WTC11 (cell line): ENCODE measurements at regions not wholly inside any gene's neighbourhood (a gene's known extent, or its start where the extent isn't known, plus 50 kb on each side); places are given as distances from the start of the nearest gene placed in this dataset.

ENCODE experiments used
- ATAC-seq: fragments of 200-7000 bp; cut with Tn5 transposase; 2 replicates; pipeline ENCODE4 v1.10.0; 2021; ENCODE audit warnings: mild to moderate bottlenecking, moderate library complexity
- CTCF ChIA-PET: fragments of 300-600 bp; sonication (Branson Sonifier 250); formaldehyde crosslinking; loops from one replicate; lab custom pipeline; 2021; ENCODE audit warnings: antibody characterized with exemption; lab: Charles Lee
- POLR2A ChIA-PET: fragments of 350-600 bp; sonication (Branson Sonifier 250); formaldehyde crosslinking; loops from one replicate; lab custom pipeline; 2021; ENCODE audit warnings: antibody characterized with exemption; lab: Charles Lee
- DNase-seq: peaks from one replicate; pipeline ENCODE4 v3.0.0; 2021; ENCODE audit warnings: low spot score
- H3K27ac Mint-ChIP-seq: 2 replicates; pipeline ENCODE4 v1.8.0; 2021; ENCODE audit warnings: mixed read lengths
- H3K27me3 Mint-ChIP-seq: 2 replicates; pipeline ENCODE4 v1.8.0; 2021; ENCODE audit warnings: low read depth, mild to moderate bottlenecking, moderate library complexity, mixed read lengths
- H3K36me3 Mint-ChIP-seq: 2 replicates; pipeline ENCODE4 v1.8.0; 2021; ENCODE audit warnings: mixed read lengths
- H3K4me1 Mint-ChIP-seq: 2 replicates; pipeline ENCODE4 v1.8.0; 2022; ENCODE audit warnings: mixed read lengths
- H3K4me3 Mint-ChIP-seq: 2 replicates; pipeline ENCODE4 v1.8.0; 2021; ENCODE audit warnings: mild to moderate bottlenecking, moderate library complexity, mixed read lengths
- H3K9me3 Mint-ChIP-seq: 2 replicates; pipeline ENCODE4 v1.8.0; 2021; ENCODE audit warnings: mixed read lengths
- AR ChIP-seq: fragments of 250-450 bp; sonication (Bioruptor Pico); IDR thresholded peaks from 2 replicates; pipeline ENCODE4 v1.9.0; 2021; ENCODE audit warnings: mild to moderate bottlenecking
- ATF1 ChIP-seq: sonication (generic); formaldehyde crosslinking; IDR thresholded peaks from 2 replicates; pipeline ENCODE4 v1.8.1; 2023; ENCODE audit warnings: mild to moderate bottlenecking, moderate library complexity, missing genetic modification reagents
- CBFB ChIP-seq: sonication (generic); formaldehyde crosslinking; IDR thresholded peaks from 2 replicates; pipeline ENCODE4 v1.8.1; 2022; ENCODE audit warnings: mild to moderate bottlenecking, low read depth, missing genetic modification reagents
- CDX4 ChIP-seq: fragments of 250-450 bp; sonication (Bioruptor Pico); IDR thresholded peaks from 2 replicates; pipeline ENCODE4 v1.9.0; 2021; ENCODE audit warnings: moderate library complexity, mild to moderate bottlenecking, inconsistent platforms, borderline replicate concordance
- IRF1 ChIP-seq: sonication (generic); formaldehyde crosslinking; IDR thresholded peaks from 2 replicates; pipeline ENCODE4 v1.8.0; 2023; ENCODE audit warnings: missing genetic modification reagents
- KAT7 ChIP-seq: sonication (generic); formaldehyde crosslinking; IDR thresholded peaks from 2 replicates; pipeline ENCODE4 v1.8.1; 2023; ENCODE audit warnings: missing genetic modification reagents, mild to moderate bottlenecking, borderline replicate concordance
- MAX ChIP-seq: sonication (generic); formaldehyde crosslinking; IDR thresholded peaks from 2 replicates; pipeline ENCODE4 v1.8.0; 2022; ENCODE audit warnings: mild to moderate bottlenecking, missing genetic modification reagents
- MLX ChIP-seq: sonication (generic); formaldehyde crosslinking; IDR thresholded peaks from 2 replicates; pipeline ENCODE4 v1.8.1; 2023; ENCODE audit warnings: mild to moderate bottlenecking, missing genetic modification reagents, moderate library complexity
- MYBL2 ChIP-seq: sonication (generic); formaldehyde crosslinking; IDR thresholded peaks from 2 replicates; pipeline ENCODE4 v1.8.1; 2023; ENCODE audit warnings: mild to moderate bottlenecking, moderate library complexity, missing genetic modification reagents
- NFYB ChIP-seq: sonication (generic); formaldehyde crosslinking; conservative IDR thresholded peaks from 2 replicates; pipeline ENCODE4 v1.8.0; 2022; ENCODE audit warnings: low read depth, missing genetic modification reagents
- NR1H2 ChIP-seq: sonication (generic); formaldehyde crosslinking; IDR thresholded peaks from 2 replicates; pipeline ENCODE4 v1.9.0; 2021; ENCODE audit warnings: mild to moderate bottlenecking, moderate library complexity, missing genetic modification reagents
- NR2C2 ChIP-seq: sonication (generic); formaldehyde crosslinking; IDR thresholded peaks from 2 replicates; pipeline ENCODE4 v1.8.0; 2022; ENCODE audit warnings: mild to moderate bottlenecking, missing genetic modification reagents
- PREB ChIP-seq: sonication (generic); formaldehyde crosslinking; IDR thresholded peaks from 2 replicates; pipeline ENCODE4 v1.8.1; 2022; ENCODE audit warnings: mild to moderate bottlenecking, missing genetic modification reagents, moderate library complexity, borderline replicate concordance
- PRRX2 ChIP-seq: fragments of 250-450 bp; sonication (Bioruptor Pico); IDR thresholded peaks from 2 replicates; pipeline ENCODE4 v1.8.0; 2021; ENCODE audit warnings: mild to moderate bottlenecking
- USF1 ChIP-seq: sonication (generic); formaldehyde crosslinking; IDR thresholded peaks from 2 replicates; pipeline ENCODE4 v1.8.0; 2022; ENCODE audit warnings: mild to moderate bottlenecking, missing genetic modification reagents
- ZMAT4 ChIP-seq: fragments of 250-450 bp; sonication (Bioruptor Pico); IDR thresholded peaks from 2 replicates; pipeline ENCODE4 v1.9.0; 2021; ENCODE audit warnings: mild to moderate bottlenecking
- ZNF138 ChIP-seq: sonication (generic); formaldehyde crosslinking; conservative IDR thresholded peaks from 2 replicates; pipeline ENCODE4 v1.8.1; 2022; ENCODE audit warnings: mild to moderate bottlenecking, moderate library complexity, missing genetic modification reagents
- ZNF281 ChIP-seq: sonication (generic); formaldehyde crosslinking; IDR thresholded peaks from 2 replicates; pipeline ENCODE4 v1.8.0; 2023; ENCODE audit warnings: mild to moderate bottlenecking, missing genetic modification reagents
- ZNF425 ChIP-seq: fragments of 250-450 bp; sonication (Bioruptor Pico); conservative IDR thresholded peaks from 2 replicates; pipeline ENCODE4 v1.9.0; 2021; ENCODE audit warnings: mild to moderate bottlenecking

GRCh38 chrX:121755541-121755940 lies 708.1 kb downstream of the GLUD2 start (continued):
- TF ChIP-seq ZNF281 (CRISPR knock-in tag) (no peak), MLX (no peak), NR1H2 (CRISPR knock-in tag) (no peak), NR2C2 (CRISPR knock-in tag) (no peak), USF1 (no peak), NFYB (CRISPR knock-in tag) (no peak), ZNF425 (CRISPR knock-in tag) (no peak), PREB (no peak)

GRCh38 chrX:121761845-121762244 lies 714.4 kb downstream of the GLUD2 start:
- ATAC-seq (no peak), DNase-seq (no peak)
- Mint-ChIP-seq H3K27ac (no peak overlapping the region), H3K9me3 (no peaks in the 10 kb centered on the region), H3K27me3 (no peaks in the 10 kb centered on the region), H3K36me3 (no peaks in the 10 kb centered on the region), H3K4me1 (no peaks in the 10 kb centered on the region), H3K4me3 (no peak overlapping the region)
- POLR2A ChIA-PET = no interaction called here
- TF ChIP-seq ZMAT4 (CRISPR knock-in tag) (no peak), IRF1 (CRISPR knock-in tag) (no peak), ATF1 (CRISPR knock-in tag) (no peak), CDX4 (CRISPR knock-in tag) (no peak), MYBL2 (no peak), AR (no peak), ZNF138 (no peak), KAT7 (CRISPR knock-in tag) (no peak), CBFB (CRISPR knock-in tag) (no peak), PRRX2 (no peak), MLX (no peak), MAX (no peak), USF1 (no peak)
- CTCF ChIA-PET = no interaction called here
